Adrenal gland (tissue), 5 donors: ENCODE measurements at regions not wholly inside any gene's neighbourhood (a gene's known extent, or its start where the extent isn't known, plus 50 kb on each side); places are given as distances from the start of the nearest gene placed in this dataset.

Experiments used
- CTCF ChIP-seq, 6 experiments: fragments of 450-650 bp in 4 of 6; fragments of 200-600 bp in 2 of 6; sonication (generic) in 1 of 6; IDR thresholded peaks; 1 replicate in 5 of 6; 2 replicates in 1 of 6; pipeline versions ENCODE4 v1.5.1 to v1.8.0; 2016 to 2021; ENCODE audit warnings: antibody characterized with exemption in 6 of 6, mild to moderate bottlenecking in 2 of 6, moderate library complexity in 1 of 6
- POLR2A ChIP-seq, 2 donors: fragments of 450-650 bp; IDR thresholded peaks; one replicate each; pipeline ENCODE4 v1.6.1; 2017; ENCODE audit warnings: antibody characterized with exemption in 2 of 2, mild to moderate bottlenecking in 2 of 2, moderate library complexity in 1 of 2
- donor health status: DM: no; HTN: no; CAD: no.

DNA sequence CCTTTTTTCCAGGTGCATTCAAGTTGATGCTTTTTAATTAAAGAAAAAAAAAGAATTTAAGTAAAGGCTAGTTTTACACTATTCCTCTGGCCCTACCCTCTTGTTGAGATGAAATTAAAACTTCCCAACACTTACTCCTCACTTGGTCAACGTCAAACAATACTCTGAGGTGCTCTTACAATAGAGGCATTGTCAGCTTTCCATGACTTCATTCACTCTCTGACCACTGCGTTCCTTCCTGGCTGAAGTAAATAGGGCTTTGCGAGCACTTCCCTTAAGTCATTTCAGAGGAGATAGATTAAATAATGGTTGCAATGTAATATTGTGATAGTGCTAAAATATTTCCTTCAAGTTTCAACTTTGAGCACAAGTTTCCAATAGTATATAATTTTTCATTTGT is 229.8 kb upstream of the CEP162 start:
- TF ChIP-seq CTCF (IDR thresholded peaks at IDR 0.05) (no peak), POLR2A (IDR thresholded peaks at IDR 0.05) (no peak)
